H9 (cell line): ENCODE measurements at regions not wholly inside any gene's neighbourhood (a gene's known extent, or its start where the extent isn't known, plus 50 kb on each side); places are given as distances from the start of the nearest gene placed in this dataset.

ENCODE experiments used
- DNase-seq: peaks from one replicate; pipeline ENCODE4 v3.0.0-alpha.2; 2017
- H2AFZ ChIP-seq: one replicate; pipeline ENCODE4 v1.6.1; 2013; ENCODE audit warnings: mild to moderate bottlenecking, low read length, control low read depth, moderate library complexity
- H2AK5ac ChIP-seq: 2 replicates; pipeline ENCODE4 v1.6.1; 2013; ENCODE audit warnings: low read length, control low read depth, mixed read lengths; ENCODE audit not compliant: insufficient read length
- H2BK120ac ChIP-seq: one replicate; pipeline ENCODE4 v1.6.1; 2013; ENCODE audit warnings: low read depth, mild to moderate bottlenecking, low read length, control low read depth, inconsistent platforms; ENCODE audit not compliant: poor library complexity, severe bottlenecking
- H2BK12ac ChIP-seq: 2 replicates; pipeline ENCODE4 v1.6.1; 2013; ENCODE audit warnings: low read length, control low read depth, mixed read lengths, low read depth; ENCODE audit not compliant: insufficient read length
- H2BK15ac ChIP-seq: 2 replicates; pipeline ENCODE4 v1.6.1; 2013; ENCODE audit warnings: low read depth, low read length, control low read depth
- H2BK20ac ChIP-seq: one replicate; pipeline ENCODE4 v1.6.1; 2013; ENCODE audit warnings: low read depth, mild to moderate bottlenecking, low read length, control low read depth, inconsistent platforms; ENCODE audit not compliant: poor library complexity, severe bottlenecking
- H2BK5ac ChIP-seq: 2 replicates; pipeline ENCODE4 v1.6.1; 2013; ENCODE audit warnings: low read length, control low read depth, mixed read lengths; ENCODE audit not compliant: insufficient read length
- H3K14ac ChIP-seq: 2 replicates; pipeline ENCODE4 v1.6.1; 2013; ENCODE audit warnings: low read length, control low read depth; ENCODE audit not compliant: insufficient read depth
- H3K18ac ChIP-seq: 2 replicates; pipeline ENCODE4 v1.6.1; 2013; ENCODE audit warnings: low read depth, mild to moderate bottlenecking, mixed read lengths, low read length, control low read depth; ENCODE audit not compliant: insufficient read length
- H3K23ac ChIP-seq: 2 replicates; pipeline ENCODE4 v1.6.1; 2013; ENCODE audit warnings: low read length, control low read depth, mixed read lengths, low read depth; ENCODE audit not compliant: insufficient read length
- H3K23me2 ChIP-seq: 2 replicates; pipeline ENCODE4 v1.6.1; 2013; ENCODE audit warnings: low read depth, mild to moderate bottlenecking, mixed read lengths, low read length, control low read depth; ENCODE audit not compliant: insufficient read length, poor library complexity, severe bottlenecking
- H3K27ac ChIP-seq: 2 replicates; pipeline ENCODE4 v1.5.1; 2013; ENCODE audit warnings: low read length, control low read depth, mixed read lengths, low read depth; ENCODE audit not compliant: insufficient read length
- H3K27me3 ChIP-seq: 2 replicates; pipeline ENCODE4 v1.6.1; 2013; ENCODE audit warnings: low read length, control low read depth, inconsistent platforms; ENCODE audit not compliant: insufficient read depth
- H3K4ac ChIP-seq: 2 replicates; pipeline ENCODE4 v1.6.1; 2013; ENCODE audit warnings: low read depth, mild to moderate bottlenecking, control low read depth, inconsistent platforms, low read length, moderate library complexity
- H3K4me1 ChIP-seq: 2 replicates; pipeline ENCODE4 v1.6.1; 2013; ENCODE audit warnings: low read length, control low read depth, inconsistent platforms; ENCODE audit not compliant: insufficient read depth
- H3K4me2 ChIP-seq: 2 replicates; pipeline ENCODE4 v1.6.1; 2013; ENCODE audit warnings: low read length, control low read depth, mixed read lengths; ENCODE audit not compliant: insufficient read length, insufficient read depth
- H3K56ac ChIP-seq: 2 replicates; pipeline ENCODE4 v1.6.1; 2013; ENCODE audit warnings: low read depth, mild to moderate bottlenecking, mixed read lengths, low read length, control low read depth; ENCODE audit not compliant: insufficient read length
- H3K79me1 ChIP-seq: 2 replicates; pipeline ENCODE4 v1.6.1; 2013; ENCODE audit warnings: low read depth, mild to moderate bottlenecking, moderate library complexity, low read length, control low read depth, inconsistent platforms; ENCODE audit not compliant: insufficient read depth, poor library complexity, severe bottlenecking
- H3K79me2 ChIP-seq: 2 replicates; pipeline ENCODE4 v1.6.1; 2013; ENCODE audit warnings: low read length, control low read depth, inconsistent platforms; ENCODE audit not compliant: insufficient read depth
- H3K9ac ChIP-seq: 2 replicates; pipeline ENCODE4 v1.6.1; 2013; ENCODE audit warnings: low read length, control low read depth, mixed read lengths; ENCODE audit not compliant: insufficient read length; ENCODE audit errors: extremely low read depth
- H3K9me3 ChIP-seq: one replicate; pipeline ENCODE4 v1.6.1; 2013; ENCODE audit warnings: low read depth, low read length, inconsistent platforms; ENCODE audit not compliant: control insufficient read depth
- H3T11ph ChIP-seq: one replicate; pipeline ENCODE4 v1.6.1; 2013; ENCODE audit warnings: mild to moderate bottlenecking, low read length, control low read depth, inconsistent platforms
- H4K20me1 ChIP-seq: one replicate; pipeline ENCODE4 v1.6.1; 2013; ENCODE audit not compliant: control insufficient read depth, insufficient read length, insufficient read depth
- H4K5ac ChIP-seq: 2 replicates; pipeline ENCODE4 v1.6.1; 2013; ENCODE audit warnings: low read depth, mild to moderate bottlenecking, mixed read lengths, low read length, control low read depth; ENCODE audit not compliant: insufficient read length
- H4K8ac ChIP-seq: replicated peaks from 2 replicates; pipeline ENCODE4 v1.6.1; 2013; ENCODE audit warnings: low read length, control low read depth, mixed read lengths, low read depth; ENCODE audit not compliant: insufficient read length
- H4K91ac ChIP-seq: 2 replicates; pipeline ENCODE4 v1.6.1; 2013; ENCODE audit warnings: low read depth, mild to moderate bottlenecking, moderate library complexity, mixed read lengths, low read length, control low read depth; ENCODE audit not compliant: insufficient read length
- H3K27ac Mint-ChIP-seq, 3 experiments: 2 replicates in 2 of 3; 3 replicates in 1 of 3; pipeline ENCODE4 v1.8.0; 2020 to 2021; ENCODE audit warnings: mixed read lengths in 3 of 3, mild to moderate bottlenecking in 1 of 3, moderate library complexity in 1 of 3
- H3K27me3 Mint-ChIP-seq: 2 replicates; pipeline ENCODE4 v1.8.0; 2021; ENCODE audit warnings: low read depth, mild to moderate bottlenecking, moderate library complexity, mixed read lengths
- H3K36me3 Mint-ChIP-seq, 3 experiments: 2 replicates in 2 of 3; 3 replicates in 1 of 3; pipeline ENCODE4 v1.8.0; 2020 to 2021; ENCODE audit warnings: low read depth in 3 of 3, mixed read lengths in 3 of 3; ENCODE audit not compliant: insufficient read depth in 1 of 3
- H3K4me1 Mint-ChIP-seq, 2 experiments: 2 replicates each; pipeline ENCODE4 v1.8.0; 2020; ENCODE audit warnings: mixed read lengths in 2 of 2
- H3K4me3 Mint-ChIP-seq, 2 experiments: 2 replicates in 1 of 2; 3 replicates in 1 of 2; pipeline ENCODE4 v1.8.0; 2020 to 2021; ENCODE audit warnings: mild to moderate bottlenecking in 2 of 2, mixed read lengths in 2 of 2, moderate library complexity in 1 of 2
- H3K9me3 Mint-ChIP-seq, 2 experiments: 2 replicates in 1 of 2; 3 replicates in 1 of 2; pipeline ENCODE4 v1.8.0; 2020; ENCODE audit warnings: mild to moderate bottlenecking in 2 of 2, mixed read lengths in 2 of 2, moderate library complexity in 1 of 2
- whole genome bisulfite sequencing: extraction: QIAGEN DNeasy Blood & Tissue Kit; methylation state at CpG from one replicate; pipeline ENCODE4 v1.1.7; 2013; ENCODE audit warnings: missing lambda C conversion rate, low lambda C conversion rate, mixed read lengths; ENCODE audit not compliant: insufficient read length; ENCODE audit errors: extremely low coverage; 5-methylcytosine and 5-hydroxymethylcytosine counted together
- TF ChIP-seq, protein P1 (sequence below): fragments of 200-600 bp; sonication (generic); conservative IDR thresholded peaks from 3 replicates; pipeline ENCODE4 v1.8.0; 2021; ENCODE audit warnings: antibody characterized with exemption, mild to moderate bottlenecking

DNA sequence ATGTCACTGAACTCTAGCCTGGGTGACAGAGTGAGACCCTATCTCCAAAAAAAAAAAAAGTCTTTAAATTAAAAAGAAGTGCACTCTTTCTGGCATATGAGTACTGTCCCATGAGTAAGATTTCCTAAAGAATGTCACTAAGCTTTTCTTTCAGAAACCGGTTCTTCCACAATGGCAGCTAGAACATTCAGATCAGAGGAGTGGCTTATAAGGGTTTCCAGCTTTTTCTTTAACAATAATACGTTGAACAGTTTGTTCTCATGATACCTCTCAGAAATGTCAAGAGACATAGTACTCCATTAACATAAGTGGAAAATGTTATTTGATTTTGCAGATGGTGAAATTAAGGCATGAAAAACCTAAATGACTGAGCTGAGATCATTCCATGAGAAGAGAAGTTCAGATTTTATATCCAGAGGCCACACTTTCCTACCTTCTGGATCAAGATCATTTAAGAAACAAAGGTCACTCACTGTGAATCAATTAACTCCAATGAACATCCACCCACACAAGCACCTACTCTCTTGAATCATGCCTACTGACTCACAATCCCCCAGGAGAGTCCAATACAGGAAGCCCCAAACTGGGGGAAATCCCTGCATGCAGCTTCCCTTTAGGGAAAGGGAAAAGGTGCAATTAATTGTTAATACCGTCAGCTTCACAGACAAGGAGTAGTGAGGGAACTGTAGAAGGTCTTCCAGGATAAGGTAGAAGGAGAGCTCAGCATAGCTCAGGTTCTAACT is 86.9 kb downstream of the SPTSSA start:
- no peak overlapping the region for H3K4me2 ChIP-seq

More for the DNA sequence above, 86.9 kb downstream of the SPTSSA start:
- WGBS: no CpG with 5 or more reads among the region's 3 CpGs
- Histone ChIP-seq H4K8ac (no peak overlapping the region), H3K9ac (no peak overlapping the region), H2BK120ac (no peak overlapping the region), H2AFZ (no peak overlapping the region), H3T11ph (no peak overlapping the region), H3K79me1 (no peaks in the 10 kb centered on the region), H2BK5ac (no peak overlapping the region), H3K27me3 (no peaks in the 10 kb centered on the region), H3K27ac (no peak overlapping the region), H2BK15ac (no peak overlapping the region), H4K5ac (no peak overlapping the region), H3K9me3 (no peaks in the 10 kb centered on the region), H2BK12ac (no peak overlapping the region), H4K91ac (no peak overlapping the region), H3K14ac (no peak overlapping the region), H3K56ac (no peak overlapping the region), H3K18ac (no peak overlapping the region), H3K79me2 (no peaks in the 10 kb centered on the region), H4K20me1 (no peaks in the 10 kb centered on the region), H3K4me1 (no peaks in the 10 kb centered on the region), H2BK20ac (no peak overlapping the region), H3K4ac (no peak overlapping the region), H2AK5ac (no peak overlapping the region), H3K23ac (no peak overlapping the region), H3K23me2 (no peaks in the 10 kb centered on the region)
- TF ChIP-seq, protein P1, sequence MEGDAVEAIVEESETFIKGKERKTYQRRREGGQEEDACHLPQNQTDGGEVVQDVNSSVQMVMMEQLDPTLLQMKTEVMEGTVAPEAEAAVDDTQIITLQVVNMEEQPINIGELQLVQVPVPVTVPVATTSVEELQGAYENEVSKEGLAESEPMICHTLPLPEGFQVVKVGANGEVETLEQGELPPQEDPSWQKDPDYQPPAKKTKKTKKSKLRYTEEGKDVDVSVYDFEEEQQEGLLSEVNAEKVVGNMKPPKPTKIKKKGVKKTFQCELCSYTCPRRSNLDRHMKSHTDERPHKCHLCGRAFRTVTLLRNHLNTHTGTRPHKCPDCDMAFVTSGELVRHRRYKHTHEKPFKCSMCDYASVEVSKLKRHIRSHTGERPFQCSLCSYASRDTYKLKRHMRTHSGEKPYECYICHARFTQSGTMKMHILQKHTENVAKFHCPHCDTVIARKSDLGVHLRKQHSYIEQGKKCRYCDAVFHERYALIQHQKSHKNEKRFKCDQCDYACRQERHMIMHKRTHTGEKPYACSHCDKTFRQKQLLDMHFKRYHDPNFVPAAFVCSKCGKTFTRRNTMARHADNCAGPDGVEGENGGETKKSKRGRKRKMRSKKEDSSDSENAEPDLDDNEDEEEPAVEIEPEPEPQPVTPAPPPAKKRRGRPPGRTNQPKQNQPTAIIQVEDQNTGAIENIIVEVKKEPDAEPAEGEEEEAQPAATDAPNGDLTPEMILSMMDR: no peak
- Mint-ChIP-seq H3K4me3 (no peak overlapping the region), H3K9me3 (no peaks in the 10 kb centered on the region), H3K27me3 (no peaks in the 10 kb centered on the region; the same call in none of the 2 replicates), H3K36me3 (no peaks in the 10 kb centered on the region), H3K4me1 (peaks cover 0 to 3% of the 10 kb centered on the region in 2 experiments; a peak in 1 of 4 replicates), H3K27ac (peak overlapping the region in 1 of 3 experiments; percentile 24; a peak in 1 of 7 replicates)
- no peak for DNase-seq
